ENCODE measurements at regions not wholly inside any gene's neighbourhood (a gene's known extent, or its start where the extent isn't known, plus 50 kb on each side); places are given as distances from the start of the nearest gene placed in this dataset.

- H3K4me3 ChIP-seq (ENCODE audit: low read depth, low read length) = no peak overlapping the region
- DNase-seq (ENCODE audit: low read depth) = no peak
- TF ChIP-seq, protein P1, sequence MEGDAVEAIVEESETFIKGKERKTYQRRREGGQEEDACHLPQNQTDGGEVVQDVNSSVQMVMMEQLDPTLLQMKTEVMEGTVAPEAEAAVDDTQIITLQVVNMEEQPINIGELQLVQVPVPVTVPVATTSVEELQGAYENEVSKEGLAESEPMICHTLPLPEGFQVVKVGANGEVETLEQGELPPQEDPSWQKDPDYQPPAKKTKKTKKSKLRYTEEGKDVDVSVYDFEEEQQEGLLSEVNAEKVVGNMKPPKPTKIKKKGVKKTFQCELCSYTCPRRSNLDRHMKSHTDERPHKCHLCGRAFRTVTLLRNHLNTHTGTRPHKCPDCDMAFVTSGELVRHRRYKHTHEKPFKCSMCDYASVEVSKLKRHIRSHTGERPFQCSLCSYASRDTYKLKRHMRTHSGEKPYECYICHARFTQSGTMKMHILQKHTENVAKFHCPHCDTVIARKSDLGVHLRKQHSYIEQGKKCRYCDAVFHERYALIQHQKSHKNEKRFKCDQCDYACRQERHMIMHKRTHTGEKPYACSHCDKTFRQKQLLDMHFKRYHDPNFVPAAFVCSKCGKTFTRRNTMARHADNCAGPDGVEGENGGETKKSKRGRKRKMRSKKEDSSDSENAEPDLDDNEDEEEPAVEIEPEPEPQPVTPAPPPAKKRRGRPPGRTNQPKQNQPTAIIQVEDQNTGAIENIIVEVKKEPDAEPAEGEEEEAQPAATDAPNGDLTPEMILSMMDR (IDR thresholded peaks at IDR 0.05; ENCODE audit: low read depth, low read length, missing control alignments) = no peak
Observed at GRCh38 chr10:44647877-44648542, 263.1 kb upstream of the CXCL12 start.

- DNase-seq (ENCODE audit: low read depth) = no peak
- TF ChIP-seq, protein P1 (IDR thresholded peaks at IDR 0.05; ENCODE audit: low read depth, low read length, missing control alignments) = no peak
- H3K4me3 ChIP-seq (ENCODE audit: low read depth, low read length) = no peak overlapping the region
Observed at GRCh38 chr10:44650691-44651661, 260.2 kb upstream of the TMEM72 start.

- DNase-seq (ENCODE audit: low read depth) = no peak
- no peak overlapping the region for H3K4me3 ChIP-seq (ENCODE audit: low read depth, low read length)
- TF ChIP-seq, protein P1 (IDR thresholded peaks at IDR 0.05; ENCODE audit: low read depth, low read length, missing control alignments) = no peak
Observed at GRCh38 chr10:44651834-44652233, 259.3 kb upstream of the TMEM72 start.

GRCh38 chr10:44659320-44659719 is 251.8 kb upstream of the TMEM72 start:
- TF ChIP-seq, protein P1 (IDR thresholded peaks at IDR 0.05; ENCODE audit: low read depth, low read length, missing control alignments) = no peak
- DNase-seq (ENCODE audit: low read depth) = no peak
- H3K4me3 ChIP-seq (ENCODE audit: low read depth, low read length) = no peak overlapping the region

- no peak for DNase-seq (ENCODE audit: low read depth)
- TF ChIP-seq, protein P1 (IDR thresholded peaks at IDR 0.05; ENCODE audit: low read depth, low read length, missing control alignments) = no peak
- H3K4me3 ChIP-seq (ENCODE audit: low read depth, low read length) = no peak overlapping the region
Observed at GRCh38 chr10:44660271-44660670, 250.9 kb upstream of the TMEM72 start.

- TF ChIP-seq, protein P1 (IDR thresholded peaks at IDR 0.05; ENCODE audit: low read depth, low read length, missing control alignments) = no peak
- DNase-seq (ENCODE audit: low read depth) = no peak
- H3K4me3 ChIP-seq (ENCODE audit: low read depth, low read length) = no peak overlapping the region
Observed at GRCh38 chr10:44662051-44662450, 249.1 kb upstream of the TMEM72 start.

Data from GM12864 (cell line).